B cell (primary cell): ENCODE measurements at regions not wholly inside any gene's neighbourhood (a gene's known extent, or its start where the extent isn't known, plus 50 kb on each side); places are given as distances from the start of the nearest gene placed in this dataset.

Experiments
- ATAC-seq: fragments of 200-7000 bp; cut with Tn5 transposase; one replicate; pipeline ENCODE4 v1.10.0; 2021; ENCODE audit warnings: low read depth, mild to moderate bottlenecking, moderate number of reproducible peaks, moderate library complexity
- CTCF ChIA-PET: fragments of 350-600 bp; sonication (Branson Sonifier 250); formaldehyde crosslinking; loops from one replicate; lab custom pipeline; 2021; ENCODE audit warnings: antibody characterized with exemption, inconsistent platforms; lab: Charles Lee
- POLR2A ChIA-PET: fragments of 350-600 bp; sonication (Branson Sonifier 250); formaldehyde crosslinking; loops from one replicate; lab custom pipeline; 2021; ENCODE audit warnings: antibody characterized with exemption; lab: Charles Lee
- DNase-seq: peaks from one replicate; pipeline ENCODE4 v3.0.0; 2013
- H2AFZ ChIP-seq: 2 replicates; pipeline ENCODE4 v1.6.1; 2012; ENCODE audit warnings: mild to moderate bottlenecking, low read depth, low read length; ENCODE audit not compliant: insufficient read depth, poor library complexity, severe bottlenecking
- H3K27ac ChIP-seq, 2 donors: 1 replicate in 1 of 2; 2 replicates in 1 of 2; pipeline ENCODE4 v1.5.1; 2012 to 2013; ENCODE audit warnings: low read length in 2 of 2, mild to moderate bottlenecking in 2 of 2, moderate library complexity in 1 of 2
- H3K27me3 ChIP-seq, 4 experiments: fragments of 200-600 bp in 1 of 4; sonication (generic) in 1 of 4; replicated peaks in 1 of 4; 1 replicate in 2 of 4; 2 replicates in 2 of 4; pipeline versions ENCODE4 v1.6.1 to v1.7.0; 2013 to 2016; ENCODE audit warnings: low read length in 3 of 4, mild to moderate bottlenecking in 2 of 4, mixed read lengths in 1 of 4, moderate library complexity in 1 of 4; ENCODE audit not compliant: insufficient read depth in 4 of 4, control insufficient read depth in 3 of 4; ENCODE audit errors: control extremely low read depth in 1 of 4
- H3K36me3 ChIP-seq, 2 experiments: replicated peaks in 1 of 2; 1 replicate in 1 of 2; 2 replicates in 1 of 2; pipeline versions ENCODE4 v1.6.1 to v1.7.1; 2013; ENCODE audit warnings: low read length in 1 of 2; ENCODE audit not compliant: insufficient read depth in 2 of 2, control insufficient read depth in 1 of 2; ENCODE audit errors: control extremely low read depth in 1 of 2, extremely low read depth in 1 of 2
- H3K4me1 ChIP-seq, 2 donors: fragments of 200-600 bp in 1 of 2; sonication (generic) in 1 of 2; 1 replicate in 1 of 2; 2 replicates in 1 of 2; pipeline versions ENCODE4 v1.5.1 to v1.6.1; 2013 to 2017; ENCODE audit warnings: low read length in 2 of 2; ENCODE audit not compliant: control insufficient read depth in 2 of 2, insufficient read depth in 2 of 2
- H3K4me2 ChIP-seq: replicated peaks from 2 replicates; pipeline ENCODE3; 2012; ENCODE audit warnings: mild to moderate bottlenecking, low read depth, low read length; ENCODE audit not compliant: poor library complexity, severe bottlenecking
- H3K4me3 ChIP-seq, 5 experiments: fragments of 200-600 bp in 1 of 5; sonication (generic) in 1 of 5; 1 replicate in 3 of 5; 2 replicates in 2 of 5; pipeline versions ENCODE4 v1.5.1 to v1.7.0; 2011 to 2016; ENCODE audit warnings: low read length in 4 of 5, mild to moderate bottlenecking in 4 of 5, low read depth in 2 of 5, control low read depth in 1 of 5, moderate library complexity in 1 of 5; ENCODE audit not compliant: insufficient read depth in 1 of 5; ENCODE audit errors: control extremely low read depth in 1 of 5, extremely low read depth in 1 of 5
- H3K79me2 ChIP-seq: fragments of 200-600 bp; sonication (generic); one replicate; pipeline ENCODE4 v1.6.0; 2016; ENCODE audit warnings: low read length; ENCODE audit not compliant: control insufficient read depth, insufficient read depth
- H3K9ac ChIP-seq: fragments of 200-600 bp; sonication (generic); 2 replicates; pipeline ENCODE4 v1.6.1; 2017; ENCODE audit warnings: mild to moderate bottlenecking, low read length, moderate library complexity
- H3K9me3 ChIP-seq, 3 donors: one replicate each; pipeline versions ENCODE4 v1.6.1 to v1.7.1; 2013; ENCODE audit warnings: low read length in 2 of 3; ENCODE audit not compliant: control insufficient read depth in 2 of 3, insufficient read depth in 1 of 3; ENCODE audit errors: control extremely low read depth in 1 of 3
- H4K20me1 ChIP-seq: 2 replicates; pipeline ENCODE4 v1.6.0; 2012; ENCODE audit warnings: mild to moderate bottlenecking, low read length; ENCODE audit not compliant: insufficient read depth, control insufficient read depth, poor library complexity, severe bottlenecking
- H3K27ac Mint-ChIP-seq: one replicate; pipeline ENCODE4 v1.8.0; 2021; ENCODE audit warnings: mixed read lengths
- H3K27me3 Mint-ChIP-seq: one replicate; pipeline ENCODE4 v1.8.0; 2021; ENCODE audit warnings: mixed read lengths
- H3K4me1 Mint-ChIP-seq: one replicate; pipeline ENCODE4 v1.8.0; 2021; ENCODE audit warnings: mixed read lengths
- H3K4me3 Mint-ChIP-seq: one replicate; pipeline ENCODE4 v1.8.0; 2021; ENCODE audit warnings: mixed read lengths
- H3K9me3 Mint-ChIP-seq: one replicate; pipeline ENCODE4 v1.8.0; 2022; ENCODE audit warnings: mixed read lengths; ENCODE audit not compliant: insufficient read depth
- EZH2 ChIP-seq: IDR thresholded peaks from 2 replicates; pipeline ENCODE4 v1.6.1; 2012; ENCODE audit warnings: borderline replicate concordance, low read depth, mild to moderate bottlenecking, moderate library complexity, low read length; ENCODE audit not compliant: insufficient read depth, poor library complexity, severe bottlenecking
- WGBS: methylation state at CpG from one replicate; pipeline ENCODE4 v1.1.5; 2013; ENCODE audit warnings: missing lambda C conversion rate; ENCODE audit not compliant: insufficient coverage; 5-methylcytosine and 5-hydroxymethylcytosine counted together
- intact Hi-C: fragments of 100-400 bp; cut with micrococcal nuclease; formaldehyde crosslinking; loops from one replicate; pipeline ENCODE4 v1.10.0; 2022
- TF ChIP-seq, protein P1 (sequence below): fragments of 200-600 bp; IDR thresholded peaks from one replicate; pipeline ENCODE4 v1.8.0; 2022; ENCODE audit warnings: antibody characterized with exemption, mild to moderate bottlenecking

DNA sequence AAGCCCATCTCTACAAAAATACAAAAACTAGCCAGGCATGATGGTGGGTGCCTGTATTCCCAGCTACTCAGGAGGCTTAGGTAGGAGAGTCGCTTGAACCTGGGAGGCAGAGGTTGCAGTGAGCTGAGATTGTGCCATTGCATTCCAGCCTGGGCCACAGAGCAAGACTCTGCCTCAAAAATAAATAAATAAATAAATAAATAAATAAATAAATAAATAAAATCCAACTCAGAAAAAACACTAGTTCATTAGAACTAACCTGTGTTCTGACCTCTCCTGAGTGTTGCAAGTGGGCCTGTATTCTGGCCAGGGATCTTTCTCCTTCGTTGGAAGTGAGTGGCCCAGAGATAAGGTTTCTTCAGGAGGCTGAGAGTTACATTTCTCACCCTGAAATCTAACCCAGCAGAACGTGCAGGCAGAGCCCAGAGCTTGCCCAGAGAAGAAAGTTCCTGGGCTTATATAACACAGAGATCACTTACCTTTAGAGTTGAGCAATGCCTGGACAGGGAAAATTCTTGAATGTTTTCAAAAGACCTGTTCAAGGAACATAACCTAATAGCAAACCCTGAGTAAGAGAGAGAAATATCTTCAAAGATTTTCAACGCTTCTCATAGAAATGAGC, 583.9 kb downstream of the MCTP2 start:
- Mint-ChIP-seq H3K27me3 (no peaks in the 10 kb centered on the region), H3K27ac (no peak overlapping the region), H3K4me3 (no peak overlapping the region), H3K9me3 (no peaks in the 10 kb centered on the region), H3K4me1 (no peaks in the 10 kb centered on the region)
- no peak overlapping the region for H3K4me3 ChIP-seq
- 90% methylated on average over 2 of the region's 4 CpGs for WGBS
- ATAC-seq (no peak), DNase-seq (no peak)
- H3K4me1 ChIP-seq, result no peaks in the 10 kb centered on the region
- ChIA-PET CTCF (no interaction called here), POLR2A (no interaction called here)
- H3K27ac ChIP-seq, result no peak overlapping the region
- intact Hi-C loops, result no loop called here
- H3K79me2 ChIP-seq, result no peaks in the 10 kb centered on the region
- no peaks in the 10 kb centered on the region for H3K9me3 ChIP-seq
- H3K4me2 ChIP-seq, result no peak overlapping the region
- no peak for TF ChIP-seq EZH2
- TF ChIP-seq, protein P1, sequence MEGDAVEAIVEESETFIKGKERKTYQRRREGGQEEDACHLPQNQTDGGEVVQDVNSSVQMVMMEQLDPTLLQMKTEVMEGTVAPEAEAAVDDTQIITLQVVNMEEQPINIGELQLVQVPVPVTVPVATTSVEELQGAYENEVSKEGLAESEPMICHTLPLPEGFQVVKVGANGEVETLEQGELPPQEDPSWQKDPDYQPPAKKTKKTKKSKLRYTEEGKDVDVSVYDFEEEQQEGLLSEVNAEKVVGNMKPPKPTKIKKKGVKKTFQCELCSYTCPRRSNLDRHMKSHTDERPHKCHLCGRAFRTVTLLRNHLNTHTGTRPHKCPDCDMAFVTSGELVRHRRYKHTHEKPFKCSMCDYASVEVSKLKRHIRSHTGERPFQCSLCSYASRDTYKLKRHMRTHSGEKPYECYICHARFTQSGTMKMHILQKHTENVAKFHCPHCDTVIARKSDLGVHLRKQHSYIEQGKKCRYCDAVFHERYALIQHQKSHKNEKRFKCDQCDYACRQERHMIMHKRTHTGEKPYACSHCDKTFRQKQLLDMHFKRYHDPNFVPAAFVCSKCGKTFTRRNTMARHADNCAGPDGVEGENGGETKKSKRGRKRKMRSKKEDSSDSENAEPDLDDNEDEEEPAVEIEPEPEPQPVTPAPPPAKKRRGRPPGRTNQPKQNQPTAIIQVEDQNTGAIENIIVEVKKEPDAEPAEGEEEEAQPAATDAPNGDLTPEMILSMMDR, result no peak
- no peak overlapping the region for H3K9ac ChIP-seq
- no peaks in the 10 kb centered on the region for H3K36me3 ChIP-seq
- H4K20me1 ChIP-seq, result no peaks in the 10 kb centered on the region
- no peak overlapping the region for H2AFZ ChIP-seq
- H3K27me3 ChIP-seq, result no peaks in the 10 kb centered on the region

DNA sequence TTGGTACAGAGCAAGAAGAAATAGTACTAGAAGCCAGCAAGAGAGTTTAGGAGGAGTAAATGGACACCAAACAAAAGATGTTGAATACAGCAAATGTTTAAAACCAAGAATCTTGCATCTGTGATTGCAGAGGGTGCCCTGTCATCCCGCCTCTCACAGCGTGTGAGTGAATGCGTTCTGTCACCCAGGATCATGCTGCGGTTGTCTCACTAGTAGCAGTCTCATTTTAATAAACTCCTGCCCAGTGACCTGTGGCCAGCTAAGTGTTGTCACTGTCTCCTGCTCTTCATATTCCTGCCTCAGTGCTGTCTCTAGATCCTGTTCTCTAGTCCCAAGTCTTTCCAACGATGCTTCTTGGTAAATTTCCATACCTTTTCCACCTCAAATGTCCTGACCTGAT, 584.6 kb downstream of the MCTP2 start:
- Mint-ChIP-seq H3K4me3 (no peak overlapping the region), H3K9me3 (no peaks in the 10 kb centered on the region), H3K27me3 (no peaks in the 10 kb centered on the region), H3K4me1 (no peaks in the 10 kb centered on the region), H3K27ac (no peak overlapping the region)
- H3K79me2 ChIP-seq, result no peaks in the 10 kb centered on the region
- intact Hi-C loops, result no loop called here
- DNase-seq (no peak), ATAC-seq (no peak)
- no peaks in the 10 kb centered on the region for H4K20me1 ChIP-seq
- H3K36me3 ChIP-seq, result no peaks in the 10 kb centered on the region
- no peaks in the 10 kb centered on the region for H3K4me1 ChIP-seq
- H2AFZ ChIP-seq, result no peak overlapping the region
- H3K4me3 ChIP-seq, result no peak overlapping the region
- 88% methylated on average over 5 of the region's 5 CpGs for WGBS
- H3K27ac ChIP-seq, result no peak overlapping the region
- no peak overlapping the region for H3K4me2 ChIP-seq
- no peak for TF ChIP-seq EZH2
- TF ChIP-seq, protein P1, result no peak
- H3K27me3 ChIP-seq, result no peaks in the 10 kb centered on the region
- CTCF ChIA-PET, result no interaction called here
- POLR2A ChIA-PET, result no interaction called here
- no peak overlapping the region for H3K9ac ChIP-seq
- no peaks in the 10 kb centered on the region for H3K9me3 ChIP-seq
